ENCODE measurements at regions not wholly inside any gene's neighbourhood (a gene's known extent, or its start where the extent isn't known, plus 50 kb on each side); places are given as distances from the start of the nearest gene placed in this dataset.

GRCh38 chr14:34062353-34062973 lies 111.6 kb upstream of the EGLN3 start:
- H2AFZ ChIP-seq (ENCODE audit: low read length): no peak overlapping the region
- POLR2A ChIA-PET: interaction anchor here (0.7 to 1.3 kb wide), 5 partner anchors 10 to 36 kb away, joined by 3 to 4 read pairs (median 3); no protein-coding TSS in a partner anchor
- no TSS peak for BruUV-seq (replicated peaks)
- H4K20me1 ChIP-seq (ENCODE audit: insufficient read depth, low read length): no peaks in the 10 kb centered on the region
- ATAC-seq (no peak), DNase-seq (ENCODE audit: low spot score) (no peak), FAIRE-seq (no peak)
- H3K9ac ChIP-seq (ENCODE audit: insufficient read depth, low read depth, low read length): no peak overlapping the region
- 76% methylated on average over 8 of the region's 8 CpGs for WGBS (ENCODE audit: low lambda C conversion rate)
- in situ Hi-C loops (cut with HindIII; ENCODE audit: extremely low pct_ligation_motif_present, low pct_unique_long_range_greater_than_20kb): no loop called here
- H3K9me3 ChIP-seq (ENCODE audit: low read length): peaks cover under 1% of the 10 kb centered on the region; the same call in 1 of the 2 replicates
- CTCF ChIA-PET (ENCODE audit: low intra/inter-chr PET ratio, low total read pairs): no interaction called here
- H3K27me3 ChIP-seq (ENCODE audit: control insufficient read depth in 1 of 2, insufficient read depth in 2 of 2, low read length in 2 of 2): peaks cover 0 to 9% of the 10 kb centered on the region in 2 experiments; a peak in 2 of 5 replicates
- no peaks in the 10 kb centered on the region for H3K36me3 ChIP-seq (replicated peaks in 1 of 2; ENCODE audit: control insufficient read depth in 1 of 2, insufficient read depth in 2 of 2, low read length in 2 of 2)
- H3K27ac ChIP-seq (ENCODE audit: extremely low read length, insufficient read depth, low read length): no peak overlapping the region
- H3K79me2 ChIP-seq (ENCODE audit: insufficient read depth, low read length): no peaks in the 10 kb centered on the region
- no peak overlapping the region for H3K4me3 ChIP-seq (replicated peaks in 1 of 3; ENCODE audit: insufficient read depth in 1 of 3, low read depth in 2 of 3, low read length in 3 of 3)
- intact Hi-C loops (cut with micrococcal nuclease; ENCODE audit: unreplicated experiment): loop anchor here (2.0 kb wide), 1 partner anchor 36 kb away; no protein-coding TSS in a partner anchor
- H3K4me1 ChIP-seq (ENCODE audit: insufficient read depth, low read length): peaks cover 53% of the 10 kb centered on the region
- no peak overlapping the region for H3K4me2 ChIP-seq (ENCODE audit: low read depth, low read length)
- no peak for TF ChIP-seq ZFP36L1 (CRISPR knock-in tag; IDR thresholded peaks at IDR 0.05)
- TF ChIP-seq, protein P1, sequence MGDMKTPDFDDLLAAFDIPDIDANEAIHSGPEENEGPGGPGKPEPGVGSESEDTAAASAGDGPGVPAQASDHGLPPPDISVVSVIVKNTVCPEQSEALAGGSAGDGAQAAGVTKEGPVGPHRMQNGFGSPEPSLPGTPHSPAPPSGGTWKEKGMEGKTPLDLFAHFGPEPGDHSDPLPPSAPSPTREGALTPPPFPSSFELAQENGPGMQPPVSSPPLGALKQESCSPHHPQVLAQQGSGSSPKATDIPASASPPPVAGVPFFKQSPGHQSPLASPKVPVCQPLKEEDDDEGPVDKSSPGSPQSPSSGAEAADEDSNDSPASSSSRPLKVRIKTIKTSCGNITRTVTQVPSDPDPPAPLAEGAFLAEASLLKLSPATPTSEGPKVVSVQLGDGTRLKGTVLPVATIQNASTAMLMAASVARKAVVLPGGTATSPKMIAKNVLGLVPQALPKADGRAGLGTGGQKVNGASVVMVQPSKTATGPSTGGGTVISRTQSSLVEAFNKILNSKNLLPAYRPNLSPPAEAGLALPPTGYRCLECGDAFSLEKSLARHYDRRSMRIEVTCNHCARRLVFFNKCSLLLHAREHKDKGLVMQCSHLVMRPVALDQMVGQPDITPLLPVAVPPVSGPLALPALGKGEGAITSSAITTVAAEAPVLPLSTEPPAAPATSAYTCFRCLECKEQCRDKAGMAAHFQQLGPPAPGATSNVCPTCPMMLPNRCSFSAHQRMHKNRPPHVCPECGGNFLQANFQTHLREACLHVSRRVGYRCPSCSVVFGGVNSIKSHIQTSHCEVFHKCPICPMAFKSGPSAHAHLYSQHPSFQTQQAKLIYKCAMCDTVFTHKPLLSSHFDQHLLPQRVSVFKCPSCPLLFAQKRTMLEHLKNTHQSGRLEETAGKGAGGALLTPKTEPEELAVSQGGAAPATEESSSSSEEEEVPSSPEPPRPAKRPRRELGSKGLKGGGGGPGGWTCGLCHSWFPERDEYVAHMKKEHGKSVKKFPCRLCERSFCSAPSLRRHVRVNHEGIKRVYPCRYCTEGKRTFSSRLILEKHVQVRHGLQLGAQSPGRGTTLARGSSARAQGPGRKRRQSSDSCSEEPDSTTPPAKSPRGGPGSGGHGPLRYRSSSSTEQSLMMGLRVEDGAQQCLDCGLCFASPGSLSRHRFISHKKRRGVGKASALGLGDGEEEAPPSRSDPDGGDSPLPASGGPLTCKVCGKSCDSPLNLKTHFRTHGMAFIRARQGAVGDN (CRISPR knock-in tag; IDR thresholded peaks at IDR 0.05): peak; percentile 51
- no peak for TF ChIP-seq TCF7 (IDR thresholded peaks at IDR 0.05; ENCODE audit: low read depth)
- TF ChIP-seq MED8 (CRISPR knock-in tag; IDR thresholded peaks at IDR 0.05; ENCODE audit: insufficient replicate concordance): no peak
- TF ChIP-seq, protein P2, sequence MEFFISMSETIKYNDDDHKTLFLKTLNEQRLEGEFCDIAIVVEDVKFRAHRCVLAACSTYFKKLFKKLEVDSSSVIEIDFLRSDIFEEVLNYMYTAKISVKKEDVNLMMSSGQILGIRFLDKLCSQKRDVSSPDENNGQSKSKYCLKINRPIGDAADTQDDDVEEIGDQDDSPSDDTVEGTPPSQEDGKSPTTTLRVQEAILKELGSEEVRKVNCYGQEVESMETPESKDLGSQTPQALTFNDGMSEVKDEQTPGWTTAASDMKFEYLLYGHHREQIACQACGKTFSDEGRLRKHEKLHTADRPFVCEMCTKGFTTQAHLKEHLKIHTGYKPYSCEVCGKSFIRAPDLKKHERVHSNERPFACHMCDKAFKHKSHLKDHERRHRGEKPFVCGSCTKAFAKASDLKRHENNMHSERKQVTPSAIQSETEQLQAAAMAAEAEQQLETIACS (CRISPR knock-in tag; IDR thresholded peaks at IDR 0.05): no peak
- TF ChIP-seq CBX2 (IDR thresholded peaks at IDR 0.05; ENCODE audit: low read depth, low read length): no peak
- no peak for TF ChIP-seq CBX2 (CRISPR knock-in tag; IDR thresholded peaks at IDR 0.05; ENCODE audit: low read depth)
- no peak for TF ChIP-seq ZNF256 (CRISPR knock-in tag; conservative IDR thresholded peaks at IDR 0.05)
- no peak for TF ChIP-seq ZNF431 (CRISPR knock-in tag; IDR thresholded peaks at IDR 0.05; ENCODE audit: borderline replicate concordance, low read depth)
- 0 out of 2 replicates have a peak, but pooled peaks have one; percentile 37 for TF ChIP-seq HNF1B (CRISPR knock-in tag; IDR thresholded peaks at IDR 0.05)
- peak; percentile 33; the same call in 1 of the 2 replicates for TF ChIP-seq SNAPC2 (CRISPR knock-in tag; IDR thresholded peaks at IDR 0.05)
- no peak for TF ChIP-seq FOSL2 (CRISPR knock-in tag; IDR thresholded peaks at IDR 0.05)
- TF ChIP-seq ZNF572 (CRISPR knock-in tag; IDR thresholded peaks at IDR 0.05): 0 out of 2 replicates have a peak, but pooled peaks have one; percentile 42
- no peak for TF ChIP-seq DZIP1 (CRISPR knock-in tag; IDR thresholded peaks at IDR 0.05)
- TF ChIP-seq MTA3 (CRISPR knock-in tag; IDR thresholded peaks at IDR 0.05): no peak

Measured in HepG2 (cell line).